HUDEP-2 (cell line): ENCODE measurements at regions not wholly inside any gene's neighbourhood (a gene's known extent, or its start where the extent isn't known, plus 50 kb on each side); places are given as distances from the start of the nearest gene placed in this dataset.

Experiments used
- DNase-seq, 76 experiments: peaks; one replicate each; lab custom pipeline; 2025; ENCODE audit not compliant: unreplicated experiment in 76 of 76; lab: John Stamatoyannopoulos, UW

DNA sequence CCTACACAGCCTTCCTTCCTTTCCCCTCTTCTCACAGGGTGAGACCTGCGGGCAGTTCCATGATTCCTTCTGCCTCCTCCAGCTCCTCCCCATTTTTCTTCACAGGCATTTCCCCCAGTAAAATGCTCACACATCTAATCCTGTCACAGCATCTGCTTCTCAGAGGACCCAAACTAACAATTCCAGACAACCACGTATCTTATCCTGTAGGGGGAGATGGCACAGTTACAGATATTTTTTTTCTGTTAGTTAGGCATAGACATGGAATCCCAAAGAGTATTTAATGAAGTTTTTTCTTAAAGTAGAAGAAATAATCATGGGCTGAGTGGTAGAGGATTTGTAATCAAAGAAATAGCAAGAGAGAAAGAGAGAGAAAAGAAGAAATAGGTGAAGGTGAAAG is 373.1 kb upstream of the ADAMTS9 start:
- DNase-seq = no peak

DNA sequence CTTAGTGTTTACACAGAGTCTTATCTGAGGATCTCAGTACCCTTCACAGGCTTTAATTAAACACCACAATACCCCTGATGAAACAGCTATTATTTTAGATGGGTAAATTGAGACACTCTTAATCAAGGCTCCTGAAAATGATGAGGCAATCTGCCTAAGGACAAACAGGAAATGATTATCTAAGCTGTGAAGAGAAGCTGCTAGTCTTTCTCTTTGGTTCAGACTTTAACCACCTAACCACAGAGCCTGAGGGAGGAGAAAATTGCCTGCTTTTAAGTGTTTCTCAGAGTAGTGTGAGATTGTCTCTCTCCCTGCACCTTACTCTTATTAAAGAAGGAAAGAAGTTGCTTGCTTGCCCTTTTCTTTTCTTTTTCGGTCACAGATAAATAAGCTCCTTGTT is 364.3 kb upstream of the ADAMTS9 start:
- no peak for DNase-seq

DNA sequence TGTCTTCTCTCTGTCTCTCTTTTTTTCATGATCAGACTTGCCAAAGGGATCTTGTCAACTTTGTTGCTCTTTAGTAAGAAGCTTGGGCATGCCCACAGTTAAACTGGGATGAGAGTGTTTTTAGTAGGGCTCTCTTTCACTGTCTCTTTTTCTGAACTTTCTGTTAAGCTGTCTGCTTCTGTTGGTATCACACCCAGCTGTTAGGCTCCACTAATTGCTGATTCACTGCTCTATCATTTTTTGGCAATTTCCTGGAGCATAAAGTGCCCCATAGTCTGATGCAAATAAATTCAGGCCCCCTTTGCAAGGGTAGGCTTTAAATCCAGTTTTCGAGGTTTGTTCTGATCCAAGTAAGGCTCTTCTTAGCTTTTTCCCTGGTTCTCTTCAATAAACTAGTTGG is 360.4 kb upstream of the ADAMTS9 start:
- peak in 14 of 76 experiments; percentile 3 to 54 (median 18) for DNase-seq

DNA sequence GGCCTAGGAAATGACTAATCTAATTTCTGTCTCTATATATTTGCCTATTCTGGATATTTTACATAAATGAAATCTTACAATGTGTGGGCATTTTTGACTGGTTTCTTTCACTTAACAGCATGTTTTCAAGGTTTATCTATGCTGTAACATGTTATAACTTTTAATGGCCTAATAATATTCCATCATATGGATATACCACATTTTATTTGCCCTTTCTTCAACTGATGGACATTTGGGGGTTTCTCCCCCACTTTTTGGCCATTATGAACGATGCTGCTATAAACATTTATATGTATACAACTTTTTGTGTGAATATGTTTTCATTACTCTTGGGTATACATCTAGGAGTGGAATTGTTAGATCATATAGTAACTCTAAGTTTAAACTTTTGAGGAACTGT is 357.3 kb upstream of the ADAMTS9 start:
- no peak for DNase-seq

DNA sequence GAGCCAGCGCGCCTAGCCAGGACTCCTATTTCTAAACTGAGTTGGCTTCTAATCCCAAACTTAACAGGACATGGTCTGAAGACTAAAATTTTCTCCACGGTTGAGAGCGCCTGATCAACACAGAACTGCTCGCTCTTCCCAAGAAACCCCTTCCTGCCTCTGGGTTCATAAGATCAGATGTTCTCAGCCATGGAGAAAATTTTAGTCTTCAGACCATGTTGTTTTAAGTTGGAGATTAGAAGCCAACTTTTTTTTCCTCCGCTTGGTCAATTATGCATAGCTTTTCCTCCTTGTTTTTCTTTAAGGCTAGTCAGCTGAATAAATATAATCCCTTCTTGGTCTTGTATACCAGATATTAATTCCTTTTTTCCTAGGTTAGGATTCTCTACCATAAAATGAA is 356.6 kb upstream of the ADAMTS9 start:
- DNase-seq = no peak

DNA sequence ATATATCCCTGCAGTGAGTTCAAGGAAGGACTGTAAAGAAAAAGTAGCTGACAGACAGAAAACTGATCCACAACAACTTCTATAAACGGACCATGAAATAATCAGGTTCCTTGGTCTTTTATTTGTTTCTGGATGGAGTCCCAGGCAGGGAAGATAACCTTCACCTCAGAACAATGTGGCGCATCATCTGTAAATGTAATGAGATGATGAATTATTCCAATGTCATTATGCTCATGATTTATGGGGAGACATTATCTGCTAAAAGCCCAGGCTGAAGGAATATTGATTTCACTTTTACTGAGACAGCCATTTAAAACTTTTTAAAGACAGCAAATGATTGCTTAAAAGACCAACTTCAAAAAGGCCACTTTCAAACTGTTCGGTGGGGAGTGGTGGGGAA is 354.9 kb upstream of the ADAMTS9 start:
- DNase-seq = no peak

DNA sequence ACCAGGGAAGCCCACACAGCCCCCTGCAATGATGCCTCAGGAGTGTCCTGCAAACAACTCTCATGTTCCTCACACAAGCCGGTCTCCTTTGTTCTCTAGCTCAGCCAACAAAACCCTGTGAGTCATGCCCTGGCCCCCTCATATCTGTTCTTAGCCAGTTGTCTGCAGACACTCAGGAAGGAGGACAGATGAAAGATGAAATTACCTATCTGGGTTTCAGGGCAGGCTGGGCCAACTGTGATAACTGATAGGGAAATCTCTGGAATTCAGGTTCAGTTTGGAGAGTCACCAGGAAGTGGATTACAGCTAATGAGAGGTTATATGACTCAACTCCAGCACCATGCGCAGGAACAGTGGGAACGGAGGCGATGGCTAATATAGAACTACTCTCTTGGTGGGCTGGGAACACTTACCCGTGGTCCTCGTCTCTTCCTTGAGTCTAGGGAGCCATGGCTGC is 352.0 kb upstream of the ADAMTS9 start:
- peak in 74 of 76 experiments; percentile 4 to 90 (median 64) for DNase-seq

DNA sequence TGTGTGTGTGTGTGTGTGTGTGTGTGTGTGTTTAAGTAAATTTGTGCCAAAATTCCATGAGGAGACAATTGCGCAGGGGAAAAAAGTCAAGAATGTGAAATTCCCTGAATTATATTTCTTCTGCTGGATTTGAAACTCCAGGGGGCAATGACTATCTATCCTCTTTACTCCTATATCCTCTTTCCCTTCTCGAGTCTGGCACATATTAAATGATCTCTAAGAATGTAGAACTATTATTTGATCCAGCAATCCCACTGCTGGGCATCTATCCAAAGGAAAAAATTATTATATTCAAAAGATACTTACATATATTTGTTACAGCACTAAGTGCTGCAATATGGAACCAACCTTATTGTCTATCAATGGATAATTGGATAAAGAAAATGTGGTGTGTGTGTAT is 350.1 kb upstream of the ADAMTS9 start:
- no peak for DNase-seq

DNA sequence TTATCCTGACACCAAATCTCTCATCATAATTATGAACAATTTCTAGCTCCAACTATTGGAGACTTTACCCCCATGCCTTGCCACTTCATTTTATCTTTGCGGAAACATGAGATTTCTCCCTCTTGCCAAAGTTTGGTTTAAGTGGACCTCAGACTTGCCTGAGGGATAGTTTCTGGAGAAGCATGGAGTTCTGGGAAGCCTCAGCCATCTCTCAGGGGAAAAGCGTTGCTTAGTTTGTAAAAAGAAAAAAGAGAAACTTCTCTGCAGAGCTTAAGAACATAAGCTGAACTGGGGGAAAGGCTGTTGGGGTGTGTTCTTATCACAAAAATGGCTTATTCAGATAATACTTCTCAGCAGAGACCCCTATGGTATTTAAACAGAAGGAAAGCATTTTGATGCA is 347.4 kb upstream of the ADAMTS9 start:
- DNase-seq = peak in 1 of 76 experiments; percentile 7

DNA sequence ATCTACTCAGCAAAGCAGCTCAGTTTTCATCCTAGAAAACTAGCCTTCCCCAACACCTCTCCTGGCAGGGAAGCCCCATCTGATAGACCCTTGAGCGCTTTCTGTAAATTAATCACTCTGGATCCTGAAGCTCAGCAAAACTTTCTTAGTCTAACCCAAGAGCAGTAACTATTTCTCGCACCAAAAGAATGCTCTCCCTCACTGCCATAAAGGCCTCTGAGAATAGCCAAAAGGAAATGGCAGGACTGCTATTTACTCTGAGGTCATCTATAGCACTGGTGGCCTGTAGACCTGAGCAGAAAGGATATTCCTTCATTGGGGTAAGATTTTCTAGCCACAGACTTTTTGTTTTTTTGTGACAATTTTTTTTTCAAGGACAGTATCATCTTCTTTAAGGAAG is 345.8 kb upstream of the ADAMTS9 start:
- no peak for DNase-seq

DNA sequence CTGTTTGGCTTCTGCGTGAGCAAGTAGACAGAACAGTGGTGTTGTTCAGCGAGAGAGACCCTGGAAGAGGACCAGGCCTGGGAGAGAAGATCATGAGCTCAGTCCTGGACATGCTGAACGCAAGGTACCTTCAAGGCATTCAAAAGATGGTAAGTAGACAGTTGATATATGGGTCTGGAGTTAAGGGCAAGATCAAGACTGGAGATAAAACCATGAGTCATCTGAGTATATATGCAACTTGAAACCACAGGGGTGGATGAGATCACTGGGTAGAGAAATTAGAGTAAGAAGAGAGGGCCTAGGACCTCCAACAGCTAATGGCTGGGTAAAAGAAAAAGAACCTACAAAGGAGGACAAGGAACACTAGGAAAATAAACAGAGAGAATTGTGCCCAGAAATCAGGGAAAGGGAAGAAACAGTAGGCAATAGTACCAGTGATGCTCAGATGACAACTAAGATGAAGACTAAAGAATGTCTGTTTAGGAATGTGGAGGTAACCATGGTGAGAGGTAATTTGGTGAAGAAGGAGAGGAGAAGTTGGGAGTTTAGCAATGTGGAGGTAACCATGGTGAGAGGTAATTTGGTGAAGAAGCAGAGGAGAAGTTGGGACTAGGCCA is 343.2 kb upstream of the ADAMTS9 start:
- peak in 34 of 76 experiments; percentile 3 to 71 (median 33) for DNase-seq

DNA sequence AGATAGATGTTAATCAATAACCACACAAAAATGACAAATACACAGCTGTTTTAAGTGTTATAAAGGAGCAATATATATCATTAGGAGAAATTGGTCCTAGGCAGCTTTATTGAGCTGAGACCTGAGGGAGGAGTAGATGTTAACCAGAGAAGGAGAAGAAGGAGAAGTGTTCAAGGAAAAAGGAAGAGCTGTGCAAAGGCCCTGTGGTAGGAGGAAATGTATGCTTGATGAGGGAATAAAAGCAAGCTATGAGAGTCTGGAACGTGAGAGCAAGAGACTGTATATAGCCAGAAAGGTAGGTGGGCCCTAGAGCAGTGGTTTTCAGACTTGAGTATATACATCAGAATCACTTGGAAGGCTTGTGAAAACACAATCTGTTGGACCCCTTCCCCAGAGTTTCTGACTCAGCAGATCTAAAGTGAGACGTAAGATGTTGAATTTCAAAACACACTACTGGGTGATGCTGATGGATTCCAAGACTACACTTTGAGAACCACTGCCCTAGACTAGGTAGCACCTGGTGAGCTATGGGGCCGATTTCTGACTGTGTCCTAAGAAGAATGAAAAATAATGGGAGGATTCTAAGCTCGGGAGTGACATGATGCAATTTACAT is 342.3 kb upstream of the ADAMTS9 start:
- no peak for DNase-seq

DNA sequence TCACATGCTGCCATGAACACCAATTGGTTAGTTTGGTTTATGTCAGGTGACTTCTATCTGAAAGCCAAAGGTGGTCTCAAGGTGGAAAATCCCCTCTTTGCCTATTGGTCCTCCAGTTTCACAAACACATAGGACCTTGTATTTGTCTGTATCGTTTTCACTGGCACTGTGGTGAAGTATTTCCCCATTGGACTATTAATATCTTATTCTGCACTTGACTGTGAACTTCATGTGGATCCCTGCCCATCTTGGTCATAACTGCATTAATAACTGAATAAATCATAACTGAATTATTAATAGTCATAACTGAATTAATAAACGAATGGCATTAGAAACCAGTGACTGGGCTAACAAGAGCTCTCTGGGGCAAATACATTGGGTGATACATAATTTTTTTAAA is 341.3 kb upstream of the ADAMTS9 start:
- DNase-seq = no peak

DNA sequence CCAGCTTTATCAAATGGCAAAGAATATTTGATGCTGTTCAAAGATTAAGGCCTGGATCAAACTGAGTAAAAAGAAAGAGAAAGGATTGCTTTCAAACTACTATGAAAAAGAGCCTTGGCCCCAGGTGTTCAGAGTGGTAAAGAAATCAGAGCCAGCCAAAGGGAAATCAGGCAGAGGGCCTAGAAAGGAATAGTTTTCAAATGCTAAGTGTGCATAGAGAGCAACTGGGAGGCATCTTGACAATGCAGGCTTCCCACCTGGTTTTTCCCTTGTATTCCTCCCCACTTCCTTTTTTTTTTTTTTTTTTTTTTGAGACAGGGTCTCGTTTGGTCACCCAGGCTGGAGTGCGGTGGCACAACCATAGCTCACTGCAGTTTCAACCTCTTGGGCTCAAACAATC is 340.2 kb upstream of the ADAMTS9 start:
- DNase-seq = no peak

DNA sequence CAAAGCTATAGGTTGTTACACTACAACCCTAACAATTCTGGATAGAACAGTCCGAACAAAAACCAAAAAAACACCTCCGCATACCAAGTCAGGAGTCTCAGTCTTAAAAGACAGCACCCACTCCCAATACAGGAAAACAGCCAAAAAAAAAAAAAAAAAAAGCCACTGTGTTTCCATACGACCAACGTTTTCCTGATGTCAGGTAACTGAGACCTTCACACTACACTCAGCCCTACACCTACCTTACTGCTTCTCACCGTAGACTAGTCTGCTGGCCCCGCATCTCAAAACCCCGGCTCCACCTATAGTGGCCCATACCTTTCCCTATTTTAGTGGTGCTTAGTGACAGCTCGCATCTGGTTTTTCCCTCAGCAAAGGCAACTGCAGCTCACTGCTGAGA is 339.5 kb upstream of the ADAMTS9 start:
- DNase-seq = no peak

DNA sequence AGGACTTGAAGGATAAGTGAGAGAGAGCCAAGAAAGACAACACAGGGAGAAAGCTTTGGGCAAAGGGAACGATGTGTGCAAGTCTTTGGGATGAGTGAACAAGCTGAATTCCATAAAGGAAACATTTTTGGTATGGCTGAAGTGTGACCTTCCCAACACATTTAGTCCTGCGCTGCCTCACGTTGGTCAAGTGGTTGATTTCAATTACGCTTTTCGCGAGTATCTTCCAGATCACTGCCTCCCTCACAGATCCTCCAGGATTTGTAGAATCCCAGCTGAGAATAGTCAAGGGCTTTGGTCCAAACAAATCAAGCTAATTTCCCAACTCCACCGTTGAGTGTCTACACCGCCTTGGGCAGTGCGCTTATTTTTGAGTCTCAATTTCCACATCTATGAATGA is 338.4 kb upstream of the ADAMTS9 start:
- DNase-seq = no peak

DNA sequence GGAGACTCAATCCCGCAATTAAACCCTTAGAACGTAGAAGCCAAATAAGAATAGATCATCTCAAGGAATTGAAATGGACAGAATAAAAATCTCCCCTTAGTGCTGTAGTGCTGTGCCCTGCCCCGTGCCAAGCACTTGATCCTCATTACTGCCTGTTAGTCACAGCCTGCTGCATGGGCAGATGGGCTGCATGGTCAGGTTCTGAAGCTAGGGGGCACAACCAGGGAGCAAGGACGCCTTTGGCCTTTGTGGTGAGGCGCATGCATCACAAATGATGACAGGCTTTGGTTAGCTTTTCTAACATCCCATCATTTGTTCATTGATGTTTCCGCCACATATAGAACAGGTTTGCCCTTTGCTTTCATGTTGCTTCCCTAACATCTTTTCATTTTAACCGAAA is 336.3 kb upstream of the ADAMTS9 start:
- DNase-seq = no peak

DNA sequence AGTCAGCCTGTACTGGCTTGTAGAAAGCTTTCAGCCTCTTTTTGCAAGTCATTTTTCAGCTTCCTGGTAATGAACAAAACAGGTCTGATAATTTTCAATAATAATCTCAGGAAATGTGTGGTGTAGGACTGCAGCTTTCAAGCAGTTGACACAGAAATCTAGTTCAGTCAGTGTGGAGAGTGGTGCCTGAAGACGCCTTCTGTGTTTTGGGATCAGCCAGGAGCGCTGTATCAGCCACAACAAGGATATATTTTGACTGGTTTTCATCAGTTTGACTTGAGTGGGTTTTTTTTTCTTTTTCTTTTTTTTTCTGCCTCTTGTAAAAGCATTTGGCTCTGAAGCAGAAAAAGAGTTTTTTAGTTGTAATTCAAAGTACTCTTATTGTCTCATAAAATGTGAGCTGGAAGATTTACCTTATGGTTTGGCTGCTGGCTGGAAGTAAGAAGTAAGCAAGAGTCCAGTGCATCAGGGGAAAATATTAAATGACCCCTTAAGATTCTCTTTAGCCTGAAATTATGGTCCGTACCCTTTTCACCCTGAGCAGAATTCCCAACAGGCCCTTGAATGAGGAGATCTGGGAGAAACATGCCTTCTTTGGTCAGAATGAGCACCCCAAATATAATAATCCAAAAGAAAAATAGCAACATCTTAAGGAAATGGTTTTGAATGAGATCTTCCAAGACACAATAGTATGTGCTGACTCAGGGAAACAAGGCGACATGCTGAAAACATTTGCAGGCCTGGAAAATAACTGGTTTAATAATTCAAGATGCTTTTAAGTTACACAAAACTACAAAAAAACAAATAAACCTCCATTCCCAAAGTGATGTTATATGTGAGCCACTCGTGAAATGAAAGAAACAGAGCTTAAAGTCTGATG is 332.7 kb upstream of the ADAMTS9 start:
- no peak for DNase-seq

DNA sequence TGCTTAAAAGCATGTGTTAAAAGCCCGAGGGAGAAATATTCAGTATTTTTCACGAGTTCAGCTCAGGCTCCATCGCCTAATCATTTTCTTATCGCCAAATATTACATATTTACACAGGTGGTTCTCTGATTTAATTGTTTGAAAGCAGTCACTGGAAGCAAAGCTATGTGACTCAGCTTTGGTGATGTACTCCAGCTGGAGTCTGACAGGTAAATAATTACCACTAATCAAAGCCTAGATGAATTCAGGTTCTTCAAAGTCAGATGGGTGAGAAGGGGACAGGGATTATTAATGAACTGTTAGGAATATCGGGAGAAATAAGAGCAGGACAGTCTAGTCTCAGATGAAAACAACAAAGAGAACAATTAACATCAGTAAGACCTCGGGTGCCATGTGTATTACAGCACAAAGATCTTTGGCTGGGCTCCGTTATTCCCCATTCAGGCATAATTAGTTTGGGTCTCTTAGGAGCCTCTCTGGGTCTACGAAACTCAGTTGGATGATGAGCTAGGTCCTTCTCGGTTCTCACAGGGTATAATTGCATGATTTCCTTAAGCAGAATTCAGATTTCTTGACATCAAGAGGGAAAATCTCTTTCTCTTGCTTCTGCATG is 331.7 kb upstream of the ADAMTS9 start:
- DNase-seq = no peak

DNA sequence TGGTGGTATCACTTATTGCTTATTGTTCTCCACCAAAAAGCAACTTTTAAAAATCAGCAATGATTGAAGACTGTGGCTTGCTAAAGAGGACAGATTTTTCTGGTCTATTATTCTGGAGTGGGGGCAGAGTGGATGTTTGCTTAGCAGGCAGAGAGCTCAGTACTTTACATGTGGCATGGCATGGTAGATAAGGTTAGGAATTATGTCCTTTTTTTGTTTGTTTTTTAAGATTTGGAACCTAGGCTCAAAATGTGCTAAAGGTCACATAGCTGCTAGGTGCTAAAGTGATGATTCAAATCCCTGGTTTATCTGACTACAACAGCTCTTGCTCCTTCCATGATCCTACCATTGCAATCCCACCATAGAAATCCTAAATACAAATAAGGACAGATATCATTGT is 331.0 kb upstream of the ADAMTS9 start:
- no peak for DNase-seq

DNA sequence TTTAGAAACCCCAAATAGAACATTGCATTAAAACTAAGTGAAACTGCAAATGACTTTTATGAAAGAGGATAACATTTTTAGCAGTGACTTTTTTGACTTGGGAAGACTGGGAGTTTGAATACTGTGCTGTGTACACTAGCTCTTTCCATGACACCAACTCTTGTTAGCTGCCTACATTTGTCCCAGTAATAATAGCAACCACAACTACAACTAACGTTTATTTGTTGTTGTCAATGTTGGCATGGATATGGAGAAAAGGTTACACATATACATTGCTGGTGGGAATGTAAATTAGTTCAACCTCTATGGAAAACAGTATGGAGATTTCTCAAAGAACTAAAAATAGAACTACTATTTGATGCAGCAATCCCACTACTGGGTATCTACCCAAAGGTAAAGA is 329.6 kb upstream of the ADAMTS9 start:
- no peak for DNase-seq
